Thoracic aorta (tissue), 2 donors: ENCODE measurements at regions not wholly inside any gene's neighbourhood (a gene's known extent, or its start where the extent isn't known, plus 50 kb on each side); places are given as distances from the start of the nearest gene placed in this dataset.

Experiments
- ATAC-seq: fragments of 150-250 bp; one replicate; pipeline ENCODE4 v1.8.0; 2017; ENCODE audit warnings: low read depth; ENCODE audit not compliant: insufficient number of reproducible peaks, low FRiP score
- DNase-seq: peaks from one replicate; pipeline ENCODE4 v3.0.0-alpha.2; 2020; ENCODE audit warnings: low spot score
- H3K27ac ChIP-seq, 2 donors: fragments of 200-600 bp; sonication (generic); 1 replicate in 1 of 2; 2 replicates in 1 of 2; pipeline ENCODE4 v1.5.1; 2016; ENCODE audit warnings: mild to moderate bottlenecking in 2 of 2, moderate library complexity in 2 of 2
- H3K27me3 ChIP-seq: fragments of 200-600 bp; sonication (generic); replicated peaks from 2 replicates; pipeline ENCODE4 v1.6.0; 2016; ENCODE audit warnings: mild to moderate bottlenecking; ENCODE audit not compliant: insufficient read depth
- H3K36me3 ChIP-seq: fragments of 200-600 bp; sonication (generic); one replicate; pipeline ENCODE4 v1.5.1; 2016
- H3K4me1 ChIP-seq, 2 donors: fragments of 200-600 bp; sonication (generic); 1 replicate in 1 of 2; 2 replicates in 1 of 2; pipeline versions ENCODE4 v1.5.1 to v1.6.0; 2016; ENCODE audit warnings: low read depth in 2 of 2, mild to moderate bottlenecking in 1 of 2; ENCODE audit not compliant: control insufficient read depth in 1 of 2
- H3K4me3 ChIP-seq: fragments of 200-600 bp; sonication (generic); 2 replicates; pipeline ENCODE4 v1.5.1; 2016; ENCODE audit warnings: mild to moderate bottlenecking
- H3K9me3 ChIP-seq: fragments of 200-600 bp; sonication (generic); 2 replicates; pipeline ENCODE4 v1.5.1; 2016
- CTCF ChIP-seq: fragments of 200-600 bp; sonication (generic); IDR thresholded peaks from one replicate; pipeline ENCODE4 v1.5.1; 2019; ENCODE audit warnings: antibody characterized with exemption

DNA sequence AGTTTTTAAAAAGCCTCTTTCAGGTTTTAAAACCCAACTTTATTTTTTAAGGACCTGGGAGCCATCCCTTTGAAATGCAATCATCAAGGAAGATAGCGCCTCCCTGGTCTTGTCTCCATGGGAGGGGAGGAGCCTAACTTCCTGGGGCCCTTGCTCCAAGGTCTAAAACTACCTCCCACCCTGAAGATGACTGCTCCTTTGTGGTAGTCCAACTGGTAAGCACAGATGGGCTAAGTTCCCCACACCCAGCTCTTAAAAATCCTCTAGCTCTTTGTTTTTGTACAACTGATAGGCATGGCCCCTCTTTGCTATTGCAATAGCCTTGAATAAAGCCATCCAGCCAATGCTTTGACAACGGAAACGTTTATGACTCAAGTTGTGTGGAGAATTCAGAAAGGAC lies 716.8 kb downstream of the CBLN2 start:
- no peak for DNase-seq
- no peak overlapping the region for H3K27ac ChIP-seq
- no peak for ATAC-seq
- no peaks in the 10 kb centered on the region for H3K27me3 ChIP-seq
- no peaks in the 10 kb centered on the region for H3K4me1 ChIP-seq
- no peak overlapping the region for H3K4me3 ChIP-seq
- no peaks in the 10 kb centered on the region for H3K9me3 ChIP-seq
- H3K36me3 ChIP-seq = no peaks in the 10 kb centered on the region
- TF ChIP-seq CTCF = no peak

DNA sequence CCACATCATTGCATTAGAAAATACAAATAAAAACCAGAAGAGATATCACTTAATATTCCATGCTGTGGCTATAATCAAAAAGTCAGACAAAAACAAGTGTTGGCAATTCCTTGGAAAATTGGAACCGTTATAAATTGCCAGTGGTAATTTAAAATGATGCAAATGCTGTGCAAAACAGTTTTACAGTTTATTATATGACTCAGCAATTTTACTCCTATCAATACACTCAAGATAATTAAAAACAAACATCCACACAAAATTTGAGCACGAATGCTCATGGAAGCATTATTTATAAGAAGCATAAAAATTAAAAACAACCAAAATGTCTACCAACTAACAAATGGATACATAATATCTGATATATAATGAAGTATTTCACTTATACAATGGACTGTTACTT lies 728.8 kb downstream of the CBLN2 start:
- no peak overlapping the region for H3K27ac ChIP-seq
- DNase-seq (no peak), ATAC-seq (no peak)
- no peak for TF ChIP-seq CTCF
- H3K4me3 ChIP-seq = no peak overlapping the region
- H3K4me1 ChIP-seq = no peaks in the 10 kb centered on the region
- no peaks in the 10 kb centered on the region for H3K36me3 ChIP-seq
- H3K27me3 ChIP-seq = no peaks in the 10 kb centered on the region
- H3K9me3 ChIP-seq = no peaks in the 10 kb centered on the region

GRCh38 chr18:71809711-71810110 lies 734.4 kb downstream of the CBLN2 start:
- Histone ChIP-seq H3K4me1 (no peaks in the 10 kb centered on the region), H3K36me3 (no peaks in the 10 kb centered on the region), H3K9me3 (no peaks in the 10 kb centered on the region), H3K27ac (no peak overlapping the region), H3K4me3 (no peak overlapping the region), H3K27me3 (no peaks in the 10 kb centered on the region)
- no peak for ATAC-seq
- TF ChIP-seq CTCF = no peak
- no peak for DNase-seq

DNA sequence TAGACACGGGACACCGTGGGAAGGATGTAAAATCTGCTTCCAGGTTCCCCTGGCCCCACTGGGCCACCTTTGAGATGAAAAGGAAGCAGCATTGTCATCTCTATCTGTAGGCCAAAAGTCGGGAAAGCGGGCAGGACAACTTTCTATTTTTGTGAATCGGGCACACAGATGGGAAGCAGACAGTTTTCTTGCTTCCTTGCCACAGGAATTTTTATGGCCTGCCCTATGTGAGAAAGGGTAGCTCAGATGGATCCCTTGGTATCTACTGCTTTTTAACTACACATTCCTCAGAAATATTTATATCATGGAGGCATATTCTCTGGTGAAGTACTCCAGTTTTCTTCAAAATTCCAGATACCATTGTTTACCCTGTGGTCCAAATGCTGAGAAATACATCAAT lies 735.5 kb downstream of the CBLN2 start:
- Histone ChIP-seq H3K4me1 (no peaks in the 10 kb centered on the region), H3K27ac (no peak overlapping the region), H3K27me3 (no peaks in the 10 kb centered on the region), H3K4me3 (no peak overlapping the region), H3K36me3 (no peaks in the 10 kb centered on the region), H3K9me3 (no peaks in the 10 kb centered on the region)
- no peak for TF ChIP-seq CTCF
- ATAC-seq (no peak), DNase-seq (no peak)

DNA sequence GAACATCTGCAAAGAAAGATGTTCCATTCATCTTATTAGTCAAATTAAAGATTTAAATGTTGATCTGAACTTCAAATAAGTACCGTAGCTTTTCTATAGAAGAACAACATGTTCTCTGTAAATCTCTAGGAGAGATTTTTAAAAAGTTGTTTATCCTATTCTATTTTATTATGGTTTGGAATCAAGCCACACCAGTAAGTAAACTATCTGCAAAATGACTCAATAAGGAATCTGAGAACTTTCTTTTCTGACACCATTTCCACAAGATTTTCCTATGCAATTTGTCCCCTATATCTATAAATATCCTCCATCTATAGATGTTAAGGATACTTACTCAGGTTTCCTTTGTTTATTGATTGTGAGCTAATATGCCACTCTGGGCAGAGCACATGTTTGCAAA lies 736.6 kb downstream of the CBLN2 start:
- no peak for DNase-seq
- Histone ChIP-seq H3K4me1 (no peaks in the 10 kb centered on the region), H3K36me3 (no peaks in the 10 kb centered on the region), H3K27ac (no peak overlapping the region), H3K27me3 (no peaks in the 10 kb centered on the region), H3K9me3 (no peaks in the 10 kb centered on the region), H3K4me3 (no peak overlapping the region)
- no peak for ATAC-seq
- no peak for TF ChIP-seq CTCF
